SU-DHL-6 (cell line): ENCODE measurements at regions not wholly inside any gene's neighbourhood (a gene's known extent, or its start where the extent isn't known, plus 50 kb on each side); places are given as distances from the start of the nearest gene placed in this dataset.

Source experiments
- H2AFZ ChIP-seq: fragments of 200-600 bp; sonication (generic); 2 replicates; pipeline ENCODE4 v1.6.1; 2014; ENCODE audit warnings: low read depth, mild to moderate bottlenecking, moderate library complexity, mixed read lengths, antibody characterized with exemption, low read length; ENCODE audit not compliant: severe bottlenecking
- H3F3A ChIP-seq: fragments of 200-600 bp; shearing (Covaris generic); 2 replicates; pipeline ENCODE4 v1.6.0; 2016; ENCODE audit warnings: antibody characterized with exemption, mild to moderate bottlenecking; ENCODE audit not compliant: insufficient read depth
- H3K27ac ChIP-seq: fragments of 200-600 bp; sonication (generic); 2 replicates; pipeline ENCODE4 v1.5.1; 2016; ENCODE audit warnings: low read depth, mild to moderate bottlenecking, low read length, moderate library complexity, mixed read lengths
- H3K27me3 ChIP-seq: fragments of 200-600 bp; sonication (generic), shearing (Covaris generic); 2 replicates; pipeline ENCODE4 v1.6.0; 2014; ENCODE audit warnings: mild to moderate bottlenecking, low read length
- H3K36me3 ChIP-seq: fragments of 200-600 bp; sonication (generic); 2 replicates; pipeline ENCODE4 v1.6.1; 2014; ENCODE audit warnings: mild to moderate bottlenecking, low read length, mixed read lengths
- H3K4me2 ChIP-seq: fragments of 300-600, 200-600 bp; shearing (Covaris generic), sonication (generic); 2 replicates; pipeline ENCODE4 v1.6.0; 2014; ENCODE audit warnings: low read length, low read depth, mild to moderate bottlenecking; ENCODE audit not compliant: poor library complexity, severe bottlenecking
- H3K4me3 ChIP-seq: fragments of 200-600 bp; sonication (generic); 2 replicates; pipeline ENCODE4 v1.5.1; 2014; ENCODE audit warnings: antibody characterized with exemption, low read length, mild to moderate bottlenecking, mixed read lengths; ENCODE audit not compliant: insufficient read depth, poor library complexity, severe bottlenecking
- H3K79me2 ChIP-seq: fragments of 200-600 bp; sonication (generic); 2 replicates; pipeline ENCODE4 v1.6.1; 2014; ENCODE audit warnings: mild to moderate bottlenecking, low read length, moderate library complexity; ENCODE audit not compliant: insufficient read depth
- H3K9ac ChIP-seq: fragments of 200-600 bp; sonication (generic); 2 replicates; pipeline ENCODE4 v1.7.0; 2014; ENCODE audit warnings: mild to moderate bottlenecking, low read length
- H3K9me2 ChIP-seq: fragments of 200-600 bp; sonication (generic); replicated peaks from 2 replicates; pipeline ENCODE4 v1.6.1; 2014; ENCODE audit warnings: low read length; ENCODE audit not compliant: insufficient read depth
- H3K9me3 ChIP-seq: fragments of 200-600 bp; sonication (generic); 2 replicates; pipeline ENCODE4 v1.6.1; 2014; ENCODE audit warnings: low read length, mixed read lengths; ENCODE audit not compliant: insufficient read depth
- H4K20me1 ChIP-seq: fragments of 200-600 bp; sonication (generic); 2 replicates; pipeline ENCODE4 v1.6.1; 2014; ENCODE audit warnings: low read depth, mild to moderate bottlenecking, antibody characterized with exemption, low read length, moderate library complexity, mixed read lengths
- CTCF ChIP-seq: fragments of 200-600 bp; sonication (generic); IDR thresholded peaks from one replicate; pipeline ENCODE4 v1.5.1; 2017; ENCODE audit warnings: antibody characterized with exemption, mild to moderate bottlenecking, low read length, moderate library complexity; ENCODE audit not compliant: insufficient read depth, poor library complexity, severe bottlenecking
- EZH2phosphoT487 ChIP-seq: fragments of 200-600 bp; sonication (generic), shearing (Covaris generic); conservative IDR thresholded peaks from 2 replicates; pipeline ENCODE4 v1.6.1; 2018; ENCODE audit warnings: mild to moderate bottlenecking, antibody characterized with exemption, low read length, moderate library complexity, mixed read lengths

GRCh38 chr5:27908341-27908740, 870.0 kb upstream of the CDH9 start:
- Histone ChIP-seq H4K20me1 (no peaks in the 10 kb centered on the region), H3K9me3 (no peaks in the 10 kb centered on the region), H3K36me3 (no peaks in the 10 kb centered on the region), H3F3A (no peaks in the 10 kb centered on the region), H3K79me2 (no peaks in the 10 kb centered on the region), H3K4me2 (no peak overlapping the region), H3K27me3 (no peaks in the 10 kb centered on the region), H3K4me3 (no peak overlapping the region), H3K27ac (no peak overlapping the region), H2AFZ (no peak overlapping the region), H3K9me2 (no peaks in the 10 kb centered on the region), H3K9ac (no peak overlapping the region)
- TF ChIP-seq EZH2phosphoT487: no peak
- TF ChIP-seq CTCF: no peak

GRCh38 chr5:27906931-27907601, 868.7 kb upstream of the CDH9 start:
- Histone ChIP-seq H3K27me3 (no peaks in the 10 kb centered on the region), H3K4me3 (no peak overlapping the region), H4K20me1 (no peaks in the 10 kb centered on the region), H3K27ac (no peak overlapping the region), H3F3A (no peaks in the 10 kb centered on the region), H3K9me2 (no peaks in the 10 kb centered on the region), H3K36me3 (no peaks in the 10 kb centered on the region), H3K4me2 (no peak overlapping the region), H3K79me2 (no peaks in the 10 kb centered on the region), H3K9me3 (no peaks in the 10 kb centered on the region), H3K9ac (no peak overlapping the region), H2AFZ (no peak overlapping the region)
- no peak for TF ChIP-seq EZH2phosphoT487
- no peak for TF ChIP-seq CTCF

- no peak overlapping the region for H3K9ac ChIP-seq
- no peak overlapping the region for H3K27ac ChIP-seq
- no peaks in the 10 kb centered on the region for H3F3A ChIP-seq
- no peaks in the 10 kb centered on the region for H4K20me1 ChIP-seq
- H2AFZ ChIP-seq: no peak overlapping the region
- H3K36me3 ChIP-seq: no peaks in the 10 kb centered on the region
- no peak overlapping the region for H3K4me2 ChIP-seq
- no peaks in the 10 kb centered on the region for H3K9me3 ChIP-seq
- H3K27me3 ChIP-seq: no peaks in the 10 kb centered on the region
- H3K79me2 ChIP-seq: no peaks in the 10 kb centered on the region
- no peaks in the 10 kb centered on the region for H3K9me2 ChIP-seq
- H3K4me3 ChIP-seq: no peak overlapping the region
- no peak for TF ChIP-seq CTCF
These were observed 868.1 kb upstream of the CDH9 start for GRCh38 chr5:27906481-27906880.
